ENCODE measurements at regions not wholly inside any gene's neighbourhood (a gene's known extent, or its start where the extent isn't known, plus 50 kb on each side); places are given as distances from the start of the nearest gene placed in this dataset.
"Not testable (repeated sequence)": the region's sequence is repeated elsewhere in the genome, so short reads cannot be mapped to it uniquely, and the experiment has no call there.

GRCh38 chrX:96002431-96002830 lies 682.2 kb upstream of the DIAPH2 start:
- DNase-seq: no peak

DNA sequence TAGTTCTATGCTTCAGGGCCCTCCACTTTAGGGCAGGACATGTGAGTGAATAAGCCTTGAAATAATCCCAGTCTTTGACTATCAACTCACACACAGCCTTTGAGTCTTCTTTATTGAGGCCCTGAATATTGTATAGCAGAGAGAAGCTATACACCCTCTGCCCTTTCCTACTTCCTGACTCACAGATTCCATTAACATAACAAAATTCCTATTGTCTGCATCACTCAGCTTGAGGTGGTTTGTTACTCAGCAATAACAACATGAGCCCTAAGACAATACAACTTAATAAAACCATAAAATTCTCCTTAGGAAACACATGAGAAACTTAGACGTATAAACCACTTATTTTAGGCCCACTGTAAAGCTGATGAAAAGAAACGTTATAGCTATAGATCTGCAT lies 680.3 kb upstream of the DIAPH2 start:
- DNase-seq: no peak

DNA sequence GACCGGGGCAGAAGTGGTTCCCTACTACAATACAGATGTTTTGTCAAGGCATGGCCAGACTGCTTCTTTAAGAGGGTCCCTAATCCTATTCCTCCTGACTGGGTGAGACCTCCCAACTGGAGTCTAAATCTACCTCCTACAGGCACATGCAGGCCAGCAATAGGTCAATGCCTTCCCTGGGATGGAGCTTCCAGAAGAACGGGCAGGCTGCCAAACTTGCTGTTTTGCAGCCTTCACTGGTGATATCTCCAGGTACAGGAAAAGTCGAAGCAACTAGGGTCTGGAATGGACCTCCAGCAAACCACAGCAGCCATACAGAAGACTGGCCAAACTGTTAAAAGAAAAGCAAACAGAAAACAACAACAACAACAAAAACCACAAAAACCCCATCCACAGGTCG lies 678.4 kb upstream of the DIAPH2 start:
- DNase-seq: no peak

DNA sequence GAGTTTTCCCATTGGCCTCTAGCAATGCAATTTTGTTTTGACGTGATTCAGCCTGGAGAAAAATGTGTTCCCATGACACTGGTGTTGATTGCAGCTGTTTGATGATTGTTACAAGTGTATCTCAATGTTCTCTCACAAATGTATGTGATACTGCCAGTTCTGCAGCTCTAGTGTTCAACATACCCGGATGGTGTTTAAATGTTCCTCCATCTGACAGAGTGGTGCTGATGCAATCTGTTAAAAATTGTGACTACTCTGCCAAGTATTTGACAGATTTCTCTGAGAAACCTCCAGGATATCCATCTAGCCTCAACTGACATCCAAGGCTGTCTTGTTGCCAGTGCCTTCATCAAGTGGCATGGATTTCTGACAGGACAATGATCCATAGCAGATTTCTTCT lies 657.2 kb upstream of the DIAPH2 start:
- no peak for DNase-seq

DNA sequence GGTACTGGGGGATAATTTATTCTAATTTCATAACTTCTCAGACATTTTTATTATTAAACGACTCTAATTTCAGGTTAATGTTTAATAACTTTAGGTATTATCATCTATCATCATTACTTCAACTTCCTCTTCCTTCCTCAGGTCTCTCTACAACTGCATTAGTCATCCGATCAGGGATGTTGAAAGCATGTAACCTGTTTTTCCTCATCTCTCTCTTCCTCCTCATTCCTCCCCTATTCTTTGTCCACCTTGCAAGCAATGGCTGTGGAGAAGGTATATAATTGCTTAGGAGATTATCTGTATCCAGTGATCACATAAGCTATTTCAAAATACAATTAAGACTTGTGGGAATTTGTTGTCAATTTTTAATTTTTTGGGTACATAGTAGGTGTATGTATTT lies 632.6 kb upstream of the DIAPH2 start:
- DNase-seq: no peak

- no peak for DNase-seq
Measured at GRCh38 chrX:96081891-96082290, 602.8 kb upstream of the DIAPH2 start.

DNA sequence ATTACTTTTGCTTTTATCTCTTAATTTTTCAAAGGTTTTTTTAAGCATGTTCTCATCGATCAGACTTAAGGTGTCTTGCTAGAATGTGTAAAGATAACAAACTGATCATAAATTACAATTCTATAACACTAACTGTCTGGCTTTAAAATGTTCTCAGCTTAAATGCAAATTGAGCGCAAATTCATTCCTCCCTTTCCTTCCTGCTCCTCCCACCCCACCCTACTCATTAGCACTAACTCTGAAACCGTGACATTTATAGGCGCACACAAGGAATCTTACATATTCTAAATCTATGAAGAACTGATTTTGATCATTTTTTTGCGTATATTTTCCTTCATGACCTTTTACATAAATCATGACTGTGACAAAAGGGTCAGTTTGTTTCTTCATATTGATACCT lies 590.0 kb upstream of the DIAPH2 start:
- DNase-seq: no peak

DNA sequence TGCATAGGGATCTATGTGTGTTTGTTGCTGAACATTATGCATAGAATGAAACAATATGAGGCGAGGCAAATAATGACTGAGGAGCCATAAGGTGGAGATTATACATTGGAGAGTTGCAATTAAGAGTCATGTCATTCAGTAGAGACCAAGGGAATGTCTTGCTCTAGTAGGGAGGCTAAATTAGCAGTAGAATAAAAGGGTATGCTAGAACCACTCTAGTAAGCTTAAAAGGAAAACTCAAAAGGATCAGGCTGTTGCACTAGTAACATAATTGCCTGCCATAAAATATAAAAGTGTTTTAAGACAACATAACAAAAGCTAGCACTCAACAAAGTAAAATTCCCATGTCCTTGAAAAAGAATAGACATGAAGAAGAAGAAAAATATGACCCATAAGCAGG lies 586.2 kb upstream of the DIAPH2 start:
- DNase-seq: no peak

- no peak for DNase-seq
Measured at GRCh38 chrX:96102997-96103396, 581.6 kb upstream of the DIAPH2 start.

DNA sequence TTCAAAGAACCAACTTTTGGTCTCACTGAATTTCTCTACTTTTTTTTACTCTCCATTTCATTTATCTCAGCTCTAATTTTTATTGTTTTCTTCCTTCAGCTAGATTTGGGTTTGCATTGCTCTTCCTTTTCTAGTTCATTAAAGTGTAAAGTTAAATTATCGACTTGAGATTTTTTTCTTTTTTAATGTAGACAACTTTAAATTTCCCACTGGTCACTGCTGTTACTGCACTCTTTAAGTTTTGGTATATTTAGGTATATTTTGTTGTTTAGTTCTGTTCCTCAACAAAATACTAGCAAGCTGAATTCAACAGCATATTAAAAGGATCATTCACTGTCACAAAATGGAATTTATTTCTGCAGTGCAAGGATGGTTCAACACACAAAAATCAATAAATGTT lies 572.0 kb upstream of the DIAPH2 start:
- no peak for DNase-seq

GRCh38 chrX:96126182-96126581 lies 558.5 kb upstream of the DIAPH2 start:
- DNase-seq: no peak

GRCh38 chrX:96128058-96128457 lies 556.6 kb upstream of the DIAPH2 start:
- DNase-seq: not testable (repeated sequence)

- DNase-seq: no peak
Measured at GRCh38 chrX:96140796-96141195, 543.8 kb upstream of the DIAPH2 start.

DNA sequence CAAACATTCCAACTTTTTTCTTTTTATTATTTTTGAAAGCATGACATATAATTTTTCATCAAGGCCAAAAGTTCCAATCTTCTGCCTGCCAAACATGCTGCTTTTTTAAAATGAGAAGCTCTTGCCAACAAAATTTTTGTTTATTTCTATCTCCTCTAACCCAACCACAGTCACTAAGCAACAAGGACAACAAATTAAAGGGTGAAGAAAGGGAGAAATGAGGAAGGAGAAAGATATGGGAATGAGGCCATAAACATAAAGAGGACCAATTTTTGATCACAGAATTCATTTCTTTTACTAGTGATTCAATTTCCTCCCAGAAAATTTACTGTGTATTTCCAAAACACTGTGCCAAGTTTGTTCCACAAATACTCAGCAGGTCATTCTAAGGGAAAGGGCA lies 537.0 kb upstream of the DIAPH2 start:
- DNase-seq: no peak

- DNase-seq: no peak
Measured at GRCh38 chrX:96170626-96171025, 514.0 kb upstream of the DIAPH2 start.

DNA sequence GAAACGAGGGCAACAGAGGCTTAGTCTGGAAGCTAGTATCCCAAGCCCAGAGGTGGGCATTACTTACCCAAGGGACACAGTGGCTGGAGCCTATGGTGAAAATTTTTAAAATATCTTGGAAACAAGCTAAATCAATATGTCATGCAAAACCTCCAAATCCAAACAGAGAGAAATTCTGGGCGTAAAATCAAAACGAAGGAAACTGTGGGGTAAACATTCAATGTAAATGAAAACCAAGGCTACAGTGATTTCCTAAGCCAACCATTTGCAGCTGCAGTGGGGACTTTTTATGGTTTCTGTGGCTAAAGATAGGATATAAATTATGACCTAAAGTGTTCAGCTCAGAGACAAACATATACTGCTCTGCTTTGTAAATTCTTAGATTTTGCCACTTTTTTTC lies 507.7 kb upstream of the DIAPH2 start:
- DNase-seq: no peak

DNA sequence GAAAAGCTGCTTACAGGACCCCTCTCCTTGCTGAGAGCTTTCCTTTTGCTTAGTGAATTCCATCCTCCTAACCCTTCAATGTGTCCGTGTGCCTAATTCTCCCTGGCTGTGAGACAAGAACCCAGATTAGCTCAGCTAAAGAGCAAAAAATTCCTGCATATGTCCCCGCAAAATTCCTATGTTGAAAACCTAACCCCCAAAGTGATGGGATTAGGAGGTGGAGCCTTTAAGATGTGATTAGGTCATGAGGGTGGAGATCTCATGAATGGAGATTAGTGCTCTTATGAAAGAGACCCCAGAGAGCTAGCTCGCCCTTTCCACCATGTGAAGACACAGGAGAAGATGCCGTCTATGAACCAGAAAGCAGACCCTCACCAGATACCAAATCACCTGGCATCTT lies 503.0 kb upstream of the DIAPH2 start:
- no peak for DNase-seq

GRCh38 chrX:96182366-96182765 lies 502.3 kb upstream of the DIAPH2 start:
- DNase-seq: peak; percentile 5

DNA sequence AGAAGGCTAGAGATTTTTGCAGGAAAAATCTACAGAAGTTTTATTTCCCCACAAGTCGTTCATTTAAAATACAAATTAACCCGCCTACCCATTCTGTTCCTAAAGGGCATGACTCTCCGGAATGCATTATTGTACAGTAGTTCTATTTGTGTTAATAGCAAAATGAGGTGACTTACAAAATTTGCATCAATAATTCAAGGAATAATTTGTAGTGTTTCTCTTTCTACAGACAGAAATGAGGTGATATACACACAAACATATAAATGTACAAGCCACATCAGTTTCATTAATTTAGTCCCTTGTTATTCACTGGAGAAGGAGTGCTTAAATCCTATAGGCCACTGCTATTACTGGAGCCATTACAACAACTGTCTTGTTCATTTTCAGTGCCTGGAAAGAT lies 501.3 kb upstream of the DIAPH2 start:
- no peak for DNase-seq

DNA sequence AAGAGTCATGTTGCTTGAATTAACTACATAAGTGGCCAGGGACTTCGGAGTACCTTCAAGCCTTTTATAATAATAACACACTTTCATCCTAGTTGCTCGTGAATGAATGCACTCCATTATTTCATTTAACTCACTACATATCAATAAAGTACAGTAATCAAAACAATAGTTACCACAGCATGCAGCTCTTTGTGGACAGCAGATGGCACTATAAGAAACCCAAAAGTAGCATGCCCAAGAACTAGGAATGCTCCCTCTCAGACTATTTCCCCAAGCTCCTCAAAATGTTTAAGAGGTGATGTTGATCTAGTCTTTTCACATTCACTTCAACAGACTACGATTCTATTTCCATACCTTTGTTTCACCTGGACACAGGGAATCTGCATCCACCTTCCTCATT lies 500.8 kb upstream of the DIAPH2 start:
- DNase-seq: no peak

DNA sequence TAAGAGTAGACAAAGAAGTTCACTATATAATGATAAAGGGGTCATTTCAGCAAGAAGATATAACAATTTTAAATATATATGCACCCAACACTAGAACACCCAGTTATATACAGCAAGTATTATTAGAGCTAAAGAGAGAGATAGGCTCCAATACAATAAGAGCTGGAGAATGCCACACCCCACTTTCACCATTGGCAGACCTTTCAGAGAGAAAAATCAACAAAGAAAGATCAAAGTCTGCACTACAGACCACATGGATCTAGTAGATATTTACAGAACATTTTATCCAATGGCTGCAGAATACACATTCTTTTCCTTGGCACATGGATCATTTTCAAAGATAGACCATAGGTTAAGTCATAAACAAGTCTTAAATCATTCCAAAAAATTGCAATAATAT lies 479.7 kb upstream of the DIAPH2 start:
- DNase-seq: no peak

GRCh38 chrX:96211953-96212352 lies 472.7 kb upstream of the DIAPH2 start:
- no peak for DNase-seq

DNA sequence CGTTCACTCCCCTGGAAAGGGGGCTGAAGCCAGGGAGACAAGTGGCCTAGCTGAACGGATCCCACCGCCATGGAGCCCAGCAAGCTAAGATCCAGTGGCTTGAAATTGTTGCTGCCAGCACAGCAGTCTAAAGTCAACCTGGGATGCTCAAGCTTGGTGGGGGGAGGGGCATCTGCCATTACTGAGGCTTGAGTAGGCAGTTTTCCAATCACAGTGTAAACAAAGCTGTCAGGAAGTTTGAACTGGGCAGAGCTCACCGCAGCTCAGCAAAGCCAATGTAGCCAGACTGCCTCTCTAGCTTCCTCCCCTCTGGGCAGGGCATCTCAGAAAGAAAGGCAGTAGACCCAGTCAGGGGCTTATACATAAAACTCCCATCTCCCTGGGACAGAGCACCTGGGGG lies 470.0 kb upstream of the DIAPH2 start:
- not testable (repeated sequence) for DNase-seq

DNA sequence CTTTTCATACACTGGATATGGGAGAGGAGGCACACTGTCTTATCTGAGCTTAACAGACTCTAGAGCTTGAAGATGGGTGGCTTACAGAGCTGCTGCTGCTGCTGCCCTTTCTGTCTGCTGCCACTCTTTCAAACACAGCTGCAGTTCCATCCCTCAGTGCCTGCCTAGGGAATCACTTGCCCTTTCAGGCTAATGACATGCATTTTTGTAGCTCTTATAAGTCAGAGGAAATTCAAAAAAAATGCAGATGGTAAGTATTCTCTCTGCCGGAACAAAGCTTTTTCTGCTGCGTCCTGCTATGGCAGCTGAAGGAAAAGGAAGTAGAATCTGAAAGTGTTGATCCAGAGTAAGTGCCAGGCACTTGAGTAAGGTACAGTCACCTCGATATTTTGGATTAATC lies 460.4 kb upstream of the DIAPH2 start:
- no peak for DNase-seq

- no peak for DNase-seq
Measured at GRCh38 chrX:96244955-96245354, 439.7 kb upstream of the DIAPH2 start.

DNA sequence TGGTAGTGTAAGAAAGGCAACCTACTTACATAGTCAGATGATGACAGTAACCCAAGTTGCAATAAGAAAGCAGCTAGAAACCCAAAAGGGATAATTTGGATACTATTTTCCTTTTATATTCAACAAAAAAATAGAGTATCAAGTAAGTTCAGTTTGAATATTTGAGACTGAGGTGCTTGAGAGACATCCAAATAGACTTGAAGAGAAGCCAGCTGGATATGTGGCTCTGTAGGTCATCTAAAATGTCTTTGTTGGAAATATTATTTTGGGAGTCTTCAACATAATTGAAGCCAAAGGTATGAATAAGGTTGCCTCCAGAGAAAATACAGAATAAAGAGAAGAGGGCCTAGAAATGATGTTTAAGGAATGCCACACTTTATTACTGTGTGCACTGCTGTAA lies 438.2 kb upstream of the DIAPH2 start:
- no peak for DNase-seq

All from GDM1 (cell line).